ENCODE measurements at regions not wholly inside any gene's neighbourhood (a gene's known extent, or its start where the extent isn't known, plus 50 kb on each side); places are given as distances from the start of the nearest gene placed in this dataset.

GRCh38 chr12:126535971-126536370, 1470.7 kb downstream of the AACS start:
- no peak overlapping the region for H2AFZ ChIP-seq
- H3K27me3 Mint-ChIP-seq (ENCODE audit: insufficient read depth, low read depth, poor library complexity) = peaks cover 2% of the 10 kb centered on the region

GRCh38 chr12:126537961-126538530, 1472.8 kb downstream of the AACS start:
- H4K20me1 ChIP-seq (replicated peaks; ENCODE audit: insufficient read depth) = no peaks in the 10 kb centered on the region
- no peaks in the 10 kb centered on the region for H3K4me1 ChIP-seq (ENCODE audit: insufficient read depth)
- Mint-ChIP-seq H3K27me3 (ENCODE audit: insufficient read depth, low read depth, poor library complexity) (peaks cover 2% of the 10 kb centered on the region), H3K27ac (no peak overlapping the region), H3K9me3 (peaks cover 97% of the 10 kb centered on the region), H3K4me3 (no peak overlapping the region), H3K36me3 (ENCODE audit: low read depth) (peaks cover 17% of the 10 kb centered on the region; the same call in 2 of the 3 replicates), H3K4me1 (no peaks in the 10 kb centered on the region)
- no peaks in the 10 kb centered on the region for H3K36me3 ChIP-seq (ENCODE audit: insufficient read depth)
- H3F3A ChIP-seq (replicated peaks; ENCODE audit: low read depth) = no peaks in the 10 kb centered on the region
- no peaks in the 10 kb centered on the region for H3K27me3 ChIP-seq (ENCODE audit: insufficient read depth)
- no peaks in the 10 kb centered on the region for H3K79me2 ChIP-seq (replicated peaks; ENCODE audit: insufficient read depth)
- no peak overlapping the region for H3K27ac ChIP-seq (ENCODE audit: low read depth)
- no peak for ATAC-seq
- H2AFZ ChIP-seq = no peak overlapping the region
- no peak overlapping the region for H3K4me2 ChIP-seq
- DNase-seq (ENCODE audit: low spot score) = no peak
- no peak overlapping the region for H3K4me3 ChIP-seq
- no peaks in the 10 kb centered on the region for H3K9me2 ChIP-seq (ENCODE audit: insufficient read depth)
- TF ChIP-seq ZNF462 (CRISPR knock-in tag; IDR thresholded peaks at IDR 0.05) = no peak
- TF ChIP-seq ZNF114 (CRISPR knock-in tag; IDR thresholded peaks at IDR 0.05) = no peak
- TF ChIP-seq ZNF331 (CRISPR knock-in tag; IDR thresholded peaks at IDR 0.05; ENCODE audit: low read depth) = no peak
- no peak for TF ChIP-seq STAT1 (IDR thresholded peaks at IDR 0.05; ENCODE audit: unreplicated experiment)
- TF ChIP-seq POLR2AphosphoS5 (IDR thresholded peaks at IDR 0.05; ENCODE audit: low read depth) = no peak

More at GRCh38 chr12:126535971-126536370, 1470.7 kb downstream of the AACS start:
- Mint-ChIP-seq H3K36me3 (ENCODE audit: low read depth) (peaks cover 16% of the 10 kb centered on the region; the same call in 2 of the 3 replicates), H3K4me3 (no peak overlapping the region), H3K9me3 (peaks cover 96% of the 10 kb centered on the region), H3K27ac (no peak overlapping the region), H3K4me1 (no peaks in the 10 kb centered on the region)
- TF ChIP-seq ZNF331 (CRISPR knock-in tag; IDR thresholded peaks at IDR 0.05; ENCODE audit: low read depth) = no peak
- TF ChIP-seq EZH2 (IDR thresholded peaks at IDR 0.05; ENCODE audit: low read depth, unreplicated experiment) = no peak
- no peak for TF ChIP-seq EZH2phosphoT487 (IDR thresholded peaks at IDR 0.05; ENCODE audit: unreplicated experiment)
- TF ChIP-seq STAT1 (IDR thresholded peaks at IDR 0.05; ENCODE audit: unreplicated experiment) = no peak
- TF ChIP-seq CREB1 (CRISPR knock-in tag; IDR thresholded peaks at IDR 0.05; ENCODE audit: low read depth) = no peak
- TF ChIP-seq CTCF (conservative IDR thresholded peaks at IDR 0.05; ENCODE audit: low read depth in 2 of 2) = no peak
- TF ChIP-seq ETS1 (IDR thresholded peaks at IDR 0.05) = no peak
- Histone ChIP-seq H4K20me1 (replicated peaks; ENCODE audit: insufficient read depth) (no peaks in the 10 kb centered on the region), H3K4me2 (no peak overlapping the region), H3K36me3 (ENCODE audit: insufficient read depth) (0 out of 2 replicates have a peak, but pooled peaks cover 2% of the 10 kb centered on the region), H3K4me3 (no peak overlapping the region), H3K27ac (ENCODE audit: low read depth) (no peak overlapping the region), H3K79me2 (replicated peaks; ENCODE audit: insufficient read depth) (no peaks in the 10 kb centered on the region), H3F3A (replicated peaks; ENCODE audit: low read depth) (no peaks in the 10 kb centered on the region), H3K9me2 (ENCODE audit: insufficient read depth) (no peaks in the 10 kb centered on the region), H3K27me3 (ENCODE audit: insufficient read depth) (no peaks in the 10 kb centered on the region), H3K4me1 (ENCODE audit: insufficient read depth) (no peaks in the 10 kb centered on the region)
- DNase-seq (ENCODE audit: low spot score) = no peak
- ATAC-seq = no peak
